K562 (cell line): ENCODE measurements at regions not wholly inside any gene's neighbourhood (a gene's known extent, or its start where the extent isn't known, plus 50 kb on each side); places are given as distances from the start of the nearest gene placed in this dataset.

Experiments used
- BRF1 ChIP-seq: IDR thresholded peaks from 3 replicates; pipeline ENCODE4 v1.6.1; 2011; ENCODE audit warnings: borderline replicate concordance, mild to moderate bottlenecking; ENCODE audit not compliant: insufficient read length; ENCODE audit errors: extremely low read depth
- CBFB ChIP-seq: sonication (generic); formaldehyde crosslinking; IDR thresholded peaks from 2 replicates; pipeline ENCODE4 v1.4.0; 2020; ENCODE audit warnings: mild to moderate bottlenecking, missing genetic modification reagents
- CBX2 ChIP-seq: fragments of 200-600 bp; sonication (generic); IDR thresholded peaks from one replicate; pipeline ENCODE4 v1.6.1; 2012; ENCODE audit warnings: mild to moderate bottlenecking, low read length, inconsistent platforms; ENCODE audit not compliant: insufficient read depth, poor library complexity, severe bottlenecking
- CTCF ChIP-seq, 3 experiments: IDR thresholded peaks in 2 of 3; conservative IDR thresholded peaks in 1 of 3; 2 replicates each; pipeline ENCODE4 v1.5.1; 2011 to 2012; ENCODE audit warnings: low read length in 3 of 3, mild to moderate bottlenecking in 3 of 3, control low read depth in 2 of 3, improper control_type of control experiment in 1 of 3, inconsistent platforms in 1 of 3, low read depth in 1 of 3, mixed read lengths in 1 of 3, moderate library complexity in 1 of 3; ENCODE audit not compliant: insufficient read depth in 2 of 3
- ETS2 ChIP-seq: IDR thresholded peaks from 2 replicates; pipeline ENCODE4 v1.6.1; 2016; ENCODE audit warnings: borderline replicate concordance, missing genetic modification characterization, mild to moderate bottlenecking, moderate library complexity, missing compliant biosample characterization; ENCODE audit not compliant: poor library complexity, severe bottlenecking
- RAD21 ChIP-seq, 2 experiments: fragments of 250-450 bp in 1 of 2; fragments of 450-650 bp in 1 of 2; sonication (Bioruptor Pico) in 1 of 2; formaldehyde crosslinking in 1 of 2; IDR thresholded peaks in 1 of 2; conservative IDR thresholded peaks in 1 of 2; 2 replicates each; pipeline versions ENCODE4 v1.4.0 to v1.8.0; 2020 to 2022; ENCODE audit warnings: mild to moderate bottlenecking in 2 of 2, moderate library complexity in 1 of 2
- ZHX1 ChIP-seq: fragments of 150-350 bp; conservative IDR thresholded peaks from 2 replicates; pipeline ENCODE4 v1.6.1; 2014; ENCODE audit warnings: low read length

GRCh38 chr2:228916416-228917090 lies 354.5 kb downstream of the PID1 start:
- no peak for TF ChIP-seq CBFB
- TF ChIP-seq BRF1: no peak
- TF ChIP-seq ETS2 (tag): no peak
- no peak for TF ChIP-seq RAD21 (CRISPR knock-in tag; conservative IDR thresholded peaks at IDR 0.05 in 1 of 2, IDR thresholded peaks at IDR 0.05 in 1 of 2)
- TF ChIP-seq CTCF (IDR thresholded peaks at IDR 0.05 in 2 of 3, conservative IDR thresholded peaks at IDR 0.05 in 1 of 3; ENCODE audit: insufficient read depth in 2 of 3, low read depth in 1 of 3, low read length in 3 of 3): no peak
- TF ChIP-seq ZHX1: no peak
- TF ChIP-seq CBX2: no peak
